Neural progenitor cell (in vitro differentiated cells): ENCODE measurements at regions not wholly inside any gene's neighbourhood (a gene's known extent, or its start where the extent isn't known, plus 50 kb on each side); places are given as distances from the start of the nearest gene placed in this dataset.

ENCODE experiments used
- EZH2 ChIP-seq: fragments of 200-600 bp; sonication (generic); IDR thresholded peaks from 2 replicates; pipeline ENCODE4 v1.6.1; 2017; ENCODE audit warnings: antibody characterized with exemption, mild to moderate bottlenecking, moderate library complexity
- EZH2phosphoT487 ChIP-seq: fragments of 200-600 bp; sonication (generic); IDR thresholded peaks from 2 replicates; pipeline ENCODE4 v1.6.1; 2017; ENCODE audit warnings: antibody characterized with exemption
- TF ChIP-seq, protein P1 (sequence below): fragments of 200-600 bp; sonication (generic); IDR thresholded peaks from 2 replicates; pipeline ENCODE4 v1.5.1; 2017; ENCODE audit warnings: antibody characterized with exemption, mild to moderate bottlenecking

DNA sequence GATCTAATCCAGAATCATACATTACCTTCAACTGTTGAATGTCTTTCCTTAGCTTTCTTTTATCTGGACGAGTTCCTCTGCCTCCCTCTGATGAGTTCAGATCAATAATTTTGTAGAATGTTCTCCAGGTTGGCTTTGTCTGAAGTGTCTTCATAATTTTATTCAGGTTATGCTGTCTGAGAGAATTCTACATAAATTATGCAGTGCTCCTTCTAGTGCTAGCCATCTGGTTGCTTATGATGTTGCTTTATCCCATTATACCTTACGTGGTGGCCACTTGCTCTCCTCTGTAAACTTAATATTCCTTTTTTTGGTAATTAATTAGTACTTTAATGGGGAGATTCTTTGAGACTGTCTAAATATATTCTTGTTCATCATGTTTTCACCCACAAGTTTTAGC, 67.7 kb upstream of the PTCHD4 start:
- TF ChIP-seq, protein P1, sequence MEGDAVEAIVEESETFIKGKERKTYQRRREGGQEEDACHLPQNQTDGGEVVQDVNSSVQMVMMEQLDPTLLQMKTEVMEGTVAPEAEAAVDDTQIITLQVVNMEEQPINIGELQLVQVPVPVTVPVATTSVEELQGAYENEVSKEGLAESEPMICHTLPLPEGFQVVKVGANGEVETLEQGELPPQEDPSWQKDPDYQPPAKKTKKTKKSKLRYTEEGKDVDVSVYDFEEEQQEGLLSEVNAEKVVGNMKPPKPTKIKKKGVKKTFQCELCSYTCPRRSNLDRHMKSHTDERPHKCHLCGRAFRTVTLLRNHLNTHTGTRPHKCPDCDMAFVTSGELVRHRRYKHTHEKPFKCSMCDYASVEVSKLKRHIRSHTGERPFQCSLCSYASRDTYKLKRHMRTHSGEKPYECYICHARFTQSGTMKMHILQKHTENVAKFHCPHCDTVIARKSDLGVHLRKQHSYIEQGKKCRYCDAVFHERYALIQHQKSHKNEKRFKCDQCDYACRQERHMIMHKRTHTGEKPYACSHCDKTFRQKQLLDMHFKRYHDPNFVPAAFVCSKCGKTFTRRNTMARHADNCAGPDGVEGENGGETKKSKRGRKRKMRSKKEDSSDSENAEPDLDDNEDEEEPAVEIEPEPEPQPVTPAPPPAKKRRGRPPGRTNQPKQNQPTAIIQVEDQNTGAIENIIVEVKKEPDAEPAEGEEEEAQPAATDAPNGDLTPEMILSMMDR = no peak
- TF ChIP-seq EZH2 (no peak), EZH2phosphoT487 (no peak)
